Psoas muscle (tissue), 7 donors: ENCODE measurements at regions not wholly inside any gene's neighbourhood (a gene's known extent, or its start where the extent isn't known, plus 50 kb on each side); places are given as distances from the start of the nearest gene placed in this dataset.

ENCODE experiments used
- ATAC-seq, 4 donors: fragments of 200-7000 bp; cut with Tn5 transposase; one replicate each; pipeline ENCODE4 v1.9.1; 2020; ENCODE audit warnings: moderate library complexity in 3 of 4, mild to moderate bottlenecking in 2 of 4
- DNase-seq, 2 donors: peaks; one replicate each; pipeline ENCODE4 v3.0.0-alpha.2; 2020
- H3K27ac ChIP-seq: fragments of 200-600 bp; one replicate; pipeline ENCODE4 v1.8.0; 2022
- H3K27me3 ChIP-seq, 3 donors: fragments of 200-600 bp in 1 of 3; one replicate each; pipeline versions ENCODE4 v1.6.1 to v1.8.0; 2013 to 2022; ENCODE audit warnings: low read length in 2 of 3, mild to moderate bottlenecking in 2 of 3, moderate library complexity in 1 of 3; ENCODE audit not compliant: insufficient read depth in 3 of 3
- H3K36me3 ChIP-seq, 2 donors: fragments of 200-600 bp in 1 of 2; one replicate each; pipeline versions ENCODE4 v1.6.1 to v1.8.0; 2013 to 2022; ENCODE audit warnings: low read depth in 1 of 2, mild to moderate bottlenecking in 1 of 2, moderate library complexity in 1 of 2; ENCODE audit not compliant: insufficient read depth in 1 of 2
- H3K4me1 ChIP-seq: fragments of 200-600 bp; one replicate; pipeline ENCODE4 v1.8.0; 2022
- H3K4me3 ChIP-seq: fragments of 200-600 bp; one replicate; pipeline ENCODE4 v1.8.0; 2022; ENCODE audit warnings: mild to moderate bottlenecking
- H3K9me3 ChIP-seq: fragments of 200-600 bp; one replicate; pipeline ENCODE4 v1.8.0; 2022
- CTCF ChIP-seq: fragments of 200-600 bp; IDR thresholded peaks from one replicate; pipeline ENCODE4 v1.8.0; 2022; ENCODE audit warnings: antibody characterized with exemption
- whole genome bisulfite sequencing, 3 donors: extraction: QIAGEN DNeasy Blood & Tissue Kit; methylation state at CpG; one replicate each; pipeline versions ENCODE4 v1.1.6 to v1.1.7; 2013; 5-methylcytosine and 5-hydroxymethylcytosine counted together
- intact Hi-C, 2 donors: fragments of 100-400 bp; cut with DNase I; formaldehyde crosslinking; loops; one replicate each; pipeline versions ENCODE4 v1.11.0 to v1.14.2; 2022
- donor health status: healthy with polysubstance abuse.
- donor health status: DM: no; HTN: no; CAD: no; lungs with moderate emphysema.
- donor health status: Bipolar disorder and iron deficiency.
- donor health status: healthy.
- donor health status: DM: yes; HTN: yes; CAD: no.
- donor health status: DM: no; HTN: no; CAD: no.
- donor health status: DM: yes; HTN: yes; CAD: no.

DNA sequence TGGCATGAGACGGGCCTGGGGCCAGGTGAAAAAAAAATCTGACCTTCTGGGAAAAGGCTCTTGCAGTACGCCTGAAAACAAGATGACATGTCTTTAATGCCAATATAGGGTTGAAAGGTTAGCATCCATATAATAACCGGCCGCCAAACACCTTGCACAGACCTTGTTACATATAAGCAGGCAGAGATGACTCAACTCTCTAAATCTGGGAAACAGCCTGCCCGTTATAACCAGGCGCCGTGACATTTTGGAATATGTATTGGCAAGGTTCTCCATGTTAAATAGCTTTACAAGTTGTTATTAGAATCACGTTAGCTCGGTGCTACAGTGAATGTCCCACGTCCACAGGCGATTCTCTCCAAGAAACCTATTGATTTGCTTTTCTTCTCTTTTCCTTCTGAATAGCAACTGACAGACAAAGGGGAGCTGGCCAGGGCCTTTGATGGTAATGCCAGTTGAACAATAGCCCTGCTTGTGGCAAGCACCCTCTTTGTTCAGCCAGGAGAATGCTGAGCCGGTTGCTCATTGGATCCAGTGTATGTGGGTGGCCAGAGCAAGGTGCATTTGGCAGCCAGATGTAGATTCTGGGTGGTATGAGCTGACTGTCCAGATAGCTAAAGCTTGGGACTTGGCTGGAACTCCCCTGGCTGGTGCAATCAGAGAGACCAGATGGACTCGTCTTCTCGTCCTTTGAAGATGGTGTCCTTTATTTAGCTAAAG lies 80.1 kb upstream of the AUTS2 start:
- ATAC-seq (peak; percentile 88 to 98 (median 94)), DNase-seq (peak; percentile 30 to 52)
- Histone ChIP-seq H3K27me3 (no peaks in the 10 kb centered on the region), H3K27ac (peak overlapping the region; percentile 70), H3K36me3 (no peaks in the 10 kb centered on the region), H3K4me3 (peak overlapping the region; percentile 12), H3K4me1 (peaks cover 4% of the 10 kb centered on the region), H3K9me3 (no peaks in the 10 kb centered on the region)
- 30 to 39% (median 32%) methylated on average over 14 of the region's 14 CpGs for WGBS, 3 donors
- no peak for TF ChIP-seq CTCF
- intact Hi-C loops, result loop anchor here in 1 of 2 donors (5.0 kb wide), 1 partner anchor 79 kb away; the partner anchor contains the start of gene AUTS2

DNA sequence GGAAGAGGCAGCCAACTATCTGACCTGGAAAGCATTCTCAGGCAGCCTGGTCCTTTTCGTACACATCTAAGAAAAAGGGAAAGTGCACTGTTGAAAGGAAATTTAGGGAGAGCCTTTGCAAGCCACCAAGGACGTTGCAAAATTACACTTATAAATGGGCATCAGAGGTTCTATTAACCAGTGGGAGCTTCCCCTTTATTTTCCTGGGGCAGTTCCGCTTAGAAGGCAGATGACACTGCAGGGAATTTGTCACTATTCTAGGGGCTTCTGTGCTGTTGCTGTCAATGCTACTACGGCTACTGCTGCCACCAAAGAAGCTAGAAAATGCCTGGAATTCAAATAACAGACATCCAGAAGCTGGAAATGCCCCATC lies 79.6 kb upstream of the AUTS2 start:
- no peak for ATAC-seq
- TF ChIP-seq CTCF, result no peak
- Histone ChIP-seq H3K36me3 (no peaks in the 10 kb centered on the region), H3K27ac (peak overlapping the region; percentile 70), H3K9me3 (no peaks in the 10 kb centered on the region), H3K4me3 (peak overlapping the region; percentile 12), H3K27me3 (no peaks in the 10 kb centered on the region), H3K4me1 (peaks cover 4% of the 10 kb centered on the region)
- 23 to 30% (median 25%) methylated on average over 4 of the region's 4 CpGs for WGBS, 3 donors
- intact Hi-C loops, result loop anchor here in 1 of 2 donors (5.0 kb wide), 1 partner anchor 79 kb away; the partner anchor contains the start of gene AUTS2
- DNase-seq, result no peak

DNA sequence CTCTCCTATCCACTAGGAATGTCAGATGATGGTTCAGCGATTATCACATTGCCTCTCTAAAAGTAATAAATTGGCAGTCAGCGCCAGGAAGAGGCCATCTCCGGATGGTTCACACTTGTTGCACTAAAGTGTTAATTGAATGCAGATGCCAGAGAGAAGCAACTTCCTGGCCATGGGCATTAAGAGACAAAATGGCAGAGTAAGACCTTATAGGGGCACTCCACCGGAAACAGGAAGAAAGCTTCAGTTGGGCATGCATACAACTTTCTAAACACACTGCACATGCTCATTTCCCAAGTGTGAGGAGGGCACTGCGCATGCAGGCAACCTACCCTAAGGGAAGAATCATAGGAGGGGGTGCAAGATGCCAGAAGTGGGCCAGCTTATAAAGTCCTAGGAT lies 71.7 kb upstream of the AUTS2 start:
- no peaks in the 10 kb centered on the region for H3K27me3 ChIP-seq
- no peaks in the 10 kb centered on the region for H3K4me1 ChIP-seq
- 67 to 69% (median 67%) methylated on average over 5 of the region's 5 CpGs for WGBS, 3 donors
- ATAC-seq, result no peak
- no peaks in the 10 kb centered on the region for H3K36me3 ChIP-seq
- intact Hi-C loops, result no loop called here
- H3K9me3 ChIP-seq, result no peaks in the 10 kb centered on the region
- no peak for TF ChIP-seq CTCF
- no peak overlapping the region for H3K27ac ChIP-seq
- H3K4me3 ChIP-seq, result no peak overlapping the region
- no peak for DNase-seq

DNA sequence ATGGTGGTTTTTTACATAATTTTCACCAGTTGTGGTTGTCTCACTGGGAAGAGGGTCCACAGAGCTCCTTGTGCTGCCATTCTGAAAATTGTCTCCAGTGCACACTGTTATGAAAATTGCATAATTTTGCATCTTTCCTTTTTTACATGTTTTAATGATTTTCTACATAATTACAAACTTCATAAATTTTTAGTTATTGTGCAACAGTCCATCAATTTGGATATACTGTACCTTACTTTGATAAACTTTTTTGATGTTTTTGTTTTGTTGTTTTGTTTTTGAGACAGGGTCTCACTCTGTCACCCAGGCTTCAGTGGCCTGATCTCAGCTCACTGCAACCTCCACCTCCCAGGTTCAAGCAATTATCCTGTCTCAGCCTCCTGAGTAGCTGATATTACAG lies 70.6 kb upstream of the AUTS2 start:
- no peak for TF ChIP-seq CTCF
- no peak overlapping the region for H3K4me3 ChIP-seq
- DNase-seq, result no peak
- no peaks in the 10 kb centered on the region for H3K36me3 ChIP-seq
- H3K9me3 ChIP-seq, result no peaks in the 10 kb centered on the region
- H3K4me1 ChIP-seq, result no peaks in the 10 kb centered on the region
- intact Hi-C loops, result no loop called here
- no peaks in the 10 kb centered on the region for H3K27me3 ChIP-seq
- no peak overlapping the region for H3K27ac ChIP-seq
- ATAC-seq, result no peak

- no peak overlapping the region for H3K27ac ChIP-seq
- H3K4me3 ChIP-seq, result no peak overlapping the region
- TF ChIP-seq CTCF, result no peak
- WGBS, 3 donors, result 81 to 85% (median 84%) methylated on average over 3 of the region's 3 CpGs
- no peaks in the 10 kb centered on the region for H3K36me3 ChIP-seq
- DNase-seq (no peak), ATAC-seq (no peak)
- H3K9me3 ChIP-seq, result no peaks in the 10 kb centered on the region
- H3K27me3 ChIP-seq, result no peaks in the 10 kb centered on the region
- intact Hi-C loops, result no loop called here
- H3K4me1 ChIP-seq, result no peaks in the 10 kb centered on the region
These were observed 67.2 kb upstream of the AUTS2 start for GRCh38 chr7:69531050-69531449.
